Fibroblast of pulmonary artery (primary cell): ENCODE measurements at regions not wholly inside any gene's neighbourhood (a gene's known extent, or its start where the extent isn't known, plus 50 kb on each side); places are given as distances from the start of the nearest gene placed in this dataset.

Source experiments
- DNase-seq: peaks from one replicate; pipeline ENCODE4 v3.0.0-alpha.2; 2010; ENCODE audit warnings: low read depth
- H3K4me3 ChIP-seq: replicated peaks from 2 replicates; pipeline ENCODE4 v1.5.1; 2011; ENCODE audit warnings: low read depth, mild to moderate bottlenecking, control low read depth, low read length, moderate library complexity
- TF ChIP-seq, protein P1 (sequence below): IDR thresholded peaks from 2 replicates; pipeline ENCODE4 v1.5.1; 2011; ENCODE audit warnings: mild to moderate bottlenecking, control low read depth, low read length, inconsistent platforms; ENCODE audit errors: missing control alignments

DNA sequence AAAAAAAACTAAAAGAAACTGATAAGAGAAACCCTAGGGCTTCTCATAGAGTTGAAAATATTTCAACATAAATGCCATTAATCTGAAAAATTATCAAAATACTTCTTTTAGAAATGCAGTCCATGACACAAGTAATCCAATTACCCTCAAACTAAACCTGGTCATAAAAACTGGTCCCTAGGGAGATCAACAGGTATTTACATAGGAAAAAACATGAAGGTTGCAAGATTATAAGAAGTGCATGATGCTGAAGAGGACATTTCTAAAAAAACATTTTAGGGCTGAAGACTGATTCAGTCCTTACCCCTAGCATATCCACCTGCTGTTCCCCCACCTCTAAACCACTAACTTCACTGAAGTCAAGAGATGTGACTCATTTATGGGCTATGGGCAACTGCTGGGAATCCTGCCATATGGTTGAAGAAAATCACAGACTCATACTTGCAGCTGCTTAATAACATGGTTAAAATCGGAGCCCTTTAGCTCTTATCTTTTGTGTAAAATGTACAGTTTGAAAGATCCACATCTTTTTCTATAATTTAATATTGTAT is 131.0 kb upstream of the RUNX1 start:
- no peak overlapping the region for H3K4me3 ChIP-seq
- DNase-seq: peak; percentile 65

DNA sequence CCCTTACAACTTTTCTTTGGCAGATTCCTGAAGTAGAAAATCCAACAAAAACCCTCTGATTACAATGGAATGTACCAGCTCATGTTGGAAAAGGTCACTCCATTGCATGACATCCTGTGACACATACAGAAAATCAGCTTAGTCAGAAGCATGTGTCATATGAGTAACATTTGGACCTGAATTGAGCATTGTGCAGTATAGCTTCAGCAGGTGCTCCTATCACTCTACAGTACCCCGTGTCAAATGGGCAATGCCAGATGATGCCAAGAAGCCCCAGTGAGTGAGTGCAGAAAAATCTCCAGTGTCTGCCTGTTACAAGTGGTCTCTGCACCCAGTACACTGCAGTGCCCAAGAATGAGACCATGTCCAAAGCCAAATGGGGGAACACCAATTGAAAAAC is 129.7 kb upstream of the RUNX1 start:
- no peak for DNase-seq
- H3K4me3 ChIP-seq: no peak overlapping the region
- TF ChIP-seq, protein P1, sequence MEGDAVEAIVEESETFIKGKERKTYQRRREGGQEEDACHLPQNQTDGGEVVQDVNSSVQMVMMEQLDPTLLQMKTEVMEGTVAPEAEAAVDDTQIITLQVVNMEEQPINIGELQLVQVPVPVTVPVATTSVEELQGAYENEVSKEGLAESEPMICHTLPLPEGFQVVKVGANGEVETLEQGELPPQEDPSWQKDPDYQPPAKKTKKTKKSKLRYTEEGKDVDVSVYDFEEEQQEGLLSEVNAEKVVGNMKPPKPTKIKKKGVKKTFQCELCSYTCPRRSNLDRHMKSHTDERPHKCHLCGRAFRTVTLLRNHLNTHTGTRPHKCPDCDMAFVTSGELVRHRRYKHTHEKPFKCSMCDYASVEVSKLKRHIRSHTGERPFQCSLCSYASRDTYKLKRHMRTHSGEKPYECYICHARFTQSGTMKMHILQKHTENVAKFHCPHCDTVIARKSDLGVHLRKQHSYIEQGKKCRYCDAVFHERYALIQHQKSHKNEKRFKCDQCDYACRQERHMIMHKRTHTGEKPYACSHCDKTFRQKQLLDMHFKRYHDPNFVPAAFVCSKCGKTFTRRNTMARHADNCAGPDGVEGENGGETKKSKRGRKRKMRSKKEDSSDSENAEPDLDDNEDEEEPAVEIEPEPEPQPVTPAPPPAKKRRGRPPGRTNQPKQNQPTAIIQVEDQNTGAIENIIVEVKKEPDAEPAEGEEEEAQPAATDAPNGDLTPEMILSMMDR: no peak

More for the DNA sequence above, 131.0 kb upstream of the RUNX1 start:
- TF ChIP-seq, protein P1: no peak

DNA sequence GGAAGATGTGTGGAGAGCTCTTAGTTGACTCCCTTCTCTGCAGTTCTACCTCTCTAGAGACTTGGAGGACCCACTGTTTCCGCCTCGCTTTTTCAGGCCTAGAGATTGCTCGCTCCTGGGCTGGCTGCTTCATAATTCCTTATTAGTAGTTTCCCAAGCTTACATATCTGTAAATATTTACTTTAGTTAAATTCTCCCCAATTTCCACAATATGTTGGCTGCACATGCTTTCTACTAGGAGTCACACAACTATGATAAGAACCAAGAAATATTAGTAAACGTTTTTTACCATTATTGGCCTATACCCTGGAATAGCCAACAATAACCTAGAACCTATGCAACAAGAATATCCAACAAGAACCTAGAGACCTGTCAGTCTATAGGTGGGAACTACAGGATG is 129.0 kb upstream of the RUNX1 start:
- TF ChIP-seq, protein P1: no peak
- DNase-seq: no peak
- H3K4me3 ChIP-seq: no peak overlapping the region

DNA sequence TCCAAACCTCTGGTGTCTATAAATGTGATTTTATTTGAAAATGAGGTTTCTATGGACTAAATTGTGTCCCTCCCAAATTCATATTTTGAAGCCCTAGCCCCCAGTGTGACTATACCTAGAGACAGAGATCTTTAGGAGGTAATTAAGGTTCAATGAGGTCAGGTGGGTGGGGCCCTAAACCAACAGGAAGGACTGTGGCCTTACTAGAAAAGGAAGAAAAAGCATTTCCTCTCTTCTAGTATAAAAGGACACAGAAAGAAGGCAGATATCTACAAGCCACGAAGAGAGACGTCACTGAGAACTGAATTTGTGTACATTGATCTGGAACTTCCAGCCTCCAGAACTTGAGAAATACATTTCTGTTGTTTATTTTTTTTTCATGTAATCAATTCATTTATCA is 123.1 kb upstream of the RUNX1 start:
- TF ChIP-seq, protein P1: no peak
- no peak overlapping the region for H3K4me3 ChIP-seq
- DNase-seq: no peak

DNA sequence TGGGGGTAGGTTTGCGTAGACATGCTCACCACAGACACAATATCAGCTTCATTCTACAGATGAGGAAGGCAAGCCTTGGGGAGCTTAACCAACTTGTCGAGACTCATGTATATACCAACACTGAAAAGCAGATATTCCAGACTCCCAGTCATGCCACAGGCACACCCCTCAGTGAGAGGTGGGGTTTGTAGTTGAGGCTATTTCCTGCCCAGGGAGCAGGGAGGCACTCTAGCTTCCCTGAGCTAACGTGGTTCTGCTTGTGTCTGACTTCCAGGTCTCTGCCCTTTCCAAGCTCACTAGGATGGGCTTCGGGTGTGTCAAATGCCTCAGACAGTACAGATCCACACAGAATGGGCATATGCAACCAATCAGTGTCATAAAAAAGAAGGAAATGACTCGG is 122.3 kb upstream of the RUNX1 start:
- H3K4me3 ChIP-seq: no peak overlapping the region
- DNase-seq: no peak
- TF ChIP-seq, protein P1: no peak

DNA sequence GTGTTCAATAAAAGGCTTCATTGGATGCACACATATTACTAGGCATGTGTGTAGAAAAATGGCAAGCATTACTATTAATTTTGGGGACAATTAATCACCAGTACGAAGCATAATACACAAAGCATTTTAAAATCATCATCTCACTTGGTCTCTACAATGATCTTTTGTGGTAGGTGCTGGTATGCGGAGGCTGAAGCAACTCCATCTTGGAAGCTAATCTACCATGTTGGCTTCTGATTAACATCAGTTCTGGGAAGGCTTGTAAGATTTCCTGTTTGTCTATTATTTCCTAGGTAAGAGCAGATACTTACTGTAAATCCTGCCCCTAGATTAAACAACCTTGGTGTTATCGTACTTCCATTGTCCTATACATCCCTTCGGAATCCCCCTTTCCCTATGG is 121.7 kb upstream of the RUNX1 start:
- no peak for DNase-seq
- no peak overlapping the region for H3K4me3 ChIP-seq
- TF ChIP-seq, protein P1: no peak

DNA sequence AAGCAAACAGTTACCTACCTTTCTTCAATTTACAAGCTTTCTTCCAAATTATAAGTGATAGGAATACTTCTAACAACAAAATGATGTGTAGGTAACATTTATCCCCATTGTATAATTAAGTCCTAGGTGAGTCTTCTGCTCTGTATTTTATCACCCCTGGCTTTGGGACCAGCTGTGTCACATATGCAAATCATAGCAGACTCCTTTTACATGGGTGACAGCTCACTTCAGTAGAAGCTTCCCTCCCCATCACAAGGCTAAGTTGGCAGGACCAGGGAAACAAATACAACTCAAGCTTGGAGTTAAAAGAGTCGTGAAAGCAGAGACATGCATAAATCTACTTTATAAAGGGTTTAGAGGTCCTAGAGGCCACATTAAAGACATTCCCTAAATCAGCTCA is 121.1 kb upstream of the RUNX1 start:
- DNase-seq: no peak
- H3K4me3 ChIP-seq: no peak overlapping the region
- TF ChIP-seq, protein P1: no peak
